H1 (cell line): ENCODE measurements at regions not wholly inside any gene's neighbourhood (a gene's known extent, or its start where the extent isn't known, plus 50 kb on each side); places are given as distances from the start of the nearest gene placed in this dataset.

Experiments used
- CTCF ChIA-PET: fragments of 300-600 bp; sonication (Branson Sonifier 250); formaldehyde crosslinking; loops from one replicate; lab custom pipeline; 2021; ENCODE audit not compliant: partially characterized antibody; lab: Charles Lee
- POLR2A ChIA-PET: fragments of 300-600 bp; sonication (Branson Sonifier 250); formaldehyde crosslinking; loops from one replicate; lab custom pipeline; 2021; ENCODE audit warnings: inconsistent platforms; ENCODE audit not compliant: partially characterized antibody; lab: Charles Lee
- DNase-seq, 2 experiments: peaks; one replicate each; pipeline versions ENCODE4 v3.0.0 to v3.0.0-alpha.2; 2010 to 2022; ENCODE audit warnings: low spot score in 2 of 2, low read depth in 1 of 2, mixed read lengths in 1 of 2
- FAIRE-seq: peaks from 2 replicates; lab custom pipeline; 2011; peaks lifted over from hg19 to GRCh38; lab: Jason Lieb, UNC
- H2AFZ ChIP-seq: 2 replicates; pipeline ENCODE4 v1.8.1; 2012; ENCODE audit warnings: low read length, inconsistent platforms
- H2AK5ac ChIP-seq: 2 replicates; pipeline ENCODE4 v1.6.1; 2013; ENCODE audit warnings: low read depth, low read length
- H2BK120ac ChIP-seq: replicated peaks from 2 replicates; pipeline ENCODE3; 2013; ENCODE audit warnings: low read depth, low read length, inconsistent platforms
- H2BK12ac ChIP-seq: 2 replicates; pipeline ENCODE4 v1.6.1; 2013; ENCODE audit warnings: low read depth, low read length
- H2BK15ac ChIP-seq: 2 replicates; pipeline ENCODE4 v1.6.1; 2013; ENCODE audit warnings: low read length
- H2BK20ac ChIP-seq: 2 replicates; pipeline ENCODE4 v1.6.1; 2013; ENCODE audit warnings: low read length
- H2BK5ac ChIP-seq: 2 replicates; pipeline ENCODE4 v1.6.1; 2013; ENCODE audit warnings: low read depth, low read length
- H3K14ac ChIP-seq: 2 replicates; pipeline ENCODE4 v1.6.1; 2013; ENCODE audit warnings: inconsistent platforms; ENCODE audit not compliant: insufficient read length
- H3K18ac ChIP-seq: 2 replicates; pipeline ENCODE4 v1.6.1; 2013; ENCODE audit warnings: low read length; ENCODE audit errors: extremely low read depth
- H3K23ac ChIP-seq: 2 replicates; pipeline ENCODE4 v1.6.1; 2013; ENCODE audit warnings: inconsistent platforms; ENCODE audit not compliant: insufficient read length
- H3K23me2 ChIP-seq: 2 replicates; pipeline ENCODE4 v1.6.1; 2013; ENCODE audit warnings: low read depth, low read length
- H3K27ac ChIP-seq: 2 replicates; pipeline ENCODE4 v1.6.1; 2011; ENCODE audit warnings: low read depth, low read length, inconsistent platforms
- H3K27me3 ChIP-seq, 4 experiments: replicated peaks in 1 of 4; 1 replicate in 1 of 4; 2 replicates in 3 of 4; pipeline versions ENCODE4 v1.6.1 to v1.8.1; 2011 to 2013; ENCODE audit warnings: low read length in 3 of 4, mild to moderate bottlenecking in 3 of 4, inconsistent platforms in 2 of 4, mixed read lengths in 2 of 4, moderate library complexity in 1 of 4; ENCODE audit not compliant: control insufficient read depth in 3 of 4, insufficient read depth in 3 of 4; ENCODE audit errors: extremely low read depth in 1 of 4
- H3K36me3 ChIP-seq, 4 experiments: 2 replicates each; pipeline versions ENCODE4 v1.6.1 to v1.8.1; 2011 to 2013; ENCODE audit warnings: mild to moderate bottlenecking in 4 of 4, low read length in 3 of 4, moderate library complexity in 2 of 4, control low read depth in 1 of 4, inconsistent platforms in 1 of 4; ENCODE audit not compliant: insufficient read depth in 4 of 4, control insufficient read depth in 2 of 4
- H3K4ac ChIP-seq: replicated peaks from 2 replicates; pipeline ENCODE3; 2013; ENCODE audit warnings: low read length, low read depth, mixed read lengths, inconsistent platforms; ENCODE audit not compliant: insufficient read length
- H3K4me1 ChIP-seq, 4 experiments: replicated peaks in 1 of 4; 1 replicate in 1 of 4; 2 replicates in 3 of 4; pipeline versions ENCODE4 v1.6.1 to v1.8.1; 2011 to 2013; ENCODE audit warnings: low read length in 3 of 4, inconsistent platforms in 2 of 4, mixed read lengths in 1 of 4; ENCODE audit not compliant: insufficient read depth in 4 of 4, control insufficient read depth in 3 of 4
- H3K4me2 ChIP-seq, 2 experiments: 2 replicates each; pipeline versions ENCODE4 v1.6.1 to v1.8.1; 2011 to 2013; ENCODE audit warnings: low read depth in 2 of 2, low read length in 2 of 2, control low read depth in 1 of 2, inconsistent platforms in 1 of 2, mild to moderate bottlenecking in 1 of 2; ENCODE audit not compliant: insufficient read depth in 1 of 2
- H3K4me3 ChIP-seq, 4 experiments: fragments of 200-600, 300-600 bp in 1 of 4; sonication (generic), shearing (Covaris generic), sonication (Bioruptor Twin) in 1 of 4; 2 replicates each; pipeline versions ENCODE4 v1.5.1 to v1.8.1; 2011 to 2016; ENCODE audit warnings: low read length in 4 of 4, low read depth in 3 of 4, control low read depth in 2 of 4, inconsistent platforms in 2 of 4, mild to moderate bottlenecking in 2 of 4, mixed read lengths in 1 of 4, moderate library complexity in 1 of 4; ENCODE audit not compliant: insufficient read depth in 2 of 4; ENCODE audit errors: extremely low read depth in 1 of 4
- H3K56ac ChIP-seq: replicated peaks from 2 replicates; pipeline ENCODE3; 2013; ENCODE audit warnings: low read depth, mild to moderate bottlenecking, mixed read lengths, low read length, inconsistent platforms; ENCODE audit not compliant: insufficient read length
- H3K79me1 ChIP-seq: 2 replicates; pipeline ENCODE4 v1.6.1; 2013; ENCODE audit warnings: low read depth, low read length, control low read depth
- H3K79me2 ChIP-seq, 2 experiments: 2 replicates each; pipeline versions ENCODE4 v1.6.1 to v1.8.1; 2012 to 2013; ENCODE audit warnings: low read length in 2 of 2, mild to moderate bottlenecking in 2 of 2, inconsistent platforms in 1 of 2; ENCODE audit not compliant: insufficient read depth in 2 of 2, control insufficient read depth in 1 of 2
- H3K9ac ChIP-seq, 4 experiments: replicated peaks in 1 of 4; 1 replicate in 1 of 4; 2 replicates in 3 of 4; pipeline versions ENCODE4 v1.6.1 to v1.8.1; 2011 to 2013; ENCODE audit warnings: low read depth in 3 of 4, low read length in 3 of 4, control low read depth in 2 of 4, mild to moderate bottlenecking in 2 of 4, moderate library complexity in 2 of 4, inconsistent platforms in 1 of 4; ENCODE audit errors: extremely low read depth in 1 of 4
- H3K9me3 ChIP-seq, 2 experiments: 2 replicates each; pipeline versions ENCODE4 v1.6.1 to v1.8.1; 2012 to 2013; ENCODE audit warnings: mild to moderate bottlenecking in 2 of 2, moderate library complexity in 2 of 2, control low read depth in 1 of 2, inconsistent platforms in 1 of 2, low read depth in 1 of 2, low read length in 1 of 2, mixed read lengths in 1 of 2; ENCODE audit not compliant: insufficient read depth in 2 of 2
- H4K20me1 ChIP-seq, 2 experiments: replicated peaks in 1 of 2; 2 replicates each; pipeline versions ENCODE3 to v1.8.1; 2011 to 2013; ENCODE audit warnings: inconsistent platforms in 2 of 2, low read length in 2 of 2, mild to moderate bottlenecking in 1 of 2; ENCODE audit not compliant: insufficient read depth in 2 of 2, control insufficient read depth in 1 of 2
- H4K5ac ChIP-seq: 2 replicates; pipeline ENCODE4 v1.6.1; 2013; ENCODE audit warnings: low read length, low read depth, mixed read lengths, inconsistent platforms; ENCODE audit not compliant: insufficient read length
- H4K8ac ChIP-seq: 2 replicates; pipeline ENCODE4 v1.8.0; 2013; ENCODE audit warnings: mild to moderate bottlenecking, moderate library complexity, low read length, inconsistent platforms; ENCODE audit not compliant: insufficient read depth; ENCODE audit errors: extremely low read depth
- H4K91ac ChIP-seq: replicated peaks from 2 replicates; pipeline ENCODE3; 2013; ENCODE audit warnings: low read length, mixed read lengths, inconsistent platforms; ENCODE audit not compliant: insufficient read length
- CEBPB ChIP-seq: IDR thresholded peaks from 2 replicates; pipeline ENCODE4 v1.6.1; 2012; ENCODE audit warnings: low read depth, low read length
- CREB1 ChIP-seq: IDR thresholded peaks from 2 replicates; pipeline ENCODE4 v1.6.1; 2012; ENCODE audit warnings: inconsistent platforms
- CTBP2 ChIP-seq: IDR thresholded peaks from 2 replicates; pipeline ENCODE4 v1.7.0; 2011; ENCODE audit warnings: borderline replicate concordance, mild to moderate bottlenecking, moderate library complexity, mixed read lengths, low read length; ENCODE audit not compliant: insufficient read depth, insufficient read length
- EP300 ChIP-seq, 2 experiments: IDR thresholded peaks; 1 replicate in 1 of 2; 2 replicates in 1 of 2; pipeline ENCODE4 v1.6.1; 2011 to 2012; ENCODE audit warnings: low read depth in 2 of 2, low read length in 2 of 2, mild to moderate bottlenecking in 2 of 2, borderline replicate concordance in 1 of 2, inconsistent platforms in 1 of 2, moderate library complexity in 1 of 2
- GTF2F1 ChIP-seq: IDR thresholded peaks from 2 replicates; pipeline ENCODE4 v1.6.1; 2012; ENCODE audit warnings: low read depth, low read length, improper control_type of control experiment, borderline replicate concordance
- HDAC6 ChIP-seq: IDR thresholded peaks from one replicate; pipeline ENCODE4 v1.7.1; 2012; ENCODE audit warnings: low read depth, mild to moderate bottlenecking, inconsistent platforms, low read length, moderate library complexity
- NRF1 ChIP-seq: IDR thresholded peaks from 2 replicates; pipeline ENCODE4 v1.6.1; 2011; ENCODE audit warnings: mild to moderate bottlenecking, low read depth, low read length, improper control_type of control experiment
- RBBP5 ChIP-seq: IDR thresholded peaks from 2 replicates; pipeline ENCODE4 v1.7.1; 2012; ENCODE audit warnings: low read depth, mild to moderate bottlenecking, inconsistent platforms, low read length, moderate library complexity, borderline replicate concordance
- RNF2 ChIP-seq: fragments of 200-900, 300-1000 bp; sonication (generic); IDR thresholded peaks from 2 replicates; pipeline ENCODE4 v1.7.1; 2016; ENCODE audit warnings: borderline replicate concordance, low read depth, mild to moderate bottlenecking, antibody characterized with exemption, low read length; ENCODE audit not compliant: poor library complexity, severe bottlenecking; ENCODE audit errors: missing control alignments
- SP2 ChIP-seq: IDR thresholded peaks from 2 replicates; pipeline ENCODE4 v1.6.1; 2012; ENCODE audit warnings: mild to moderate bottlenecking, low read length, inconsistent platforms
- SP4 ChIP-seq: IDR thresholded peaks from 2 replicates; pipeline ENCODE4 v1.6.1; 2012; ENCODE audit warnings: low read length, inconsistent platforms
- WGBS, 2 experiments: shearing (Covaris generic) in 1 of 2; methylation state at CpG; one replicate each; pipeline versions ENCODE4 v1.1.6 to v1.1.7; 2013 to 2015; ENCODE audit warnings: low lambda C conversion rate in 2 of 2, mixed read lengths in 2 of 2, inconsistent platforms in 1 of 2, low coverage in 1 of 2, missing lambda C conversion rate in 1 of 2; ENCODE audit not compliant: insufficient replicate concordance in 2 of 2, insufficient coverage in 1 of 2, insufficient read length in 1 of 2; ENCODE audit errors: extremely low coverage in 1 of 2, missing lambda C conversion rate in 1 of 2; 5-methylcytosine and 5-hydroxymethylcytosine counted together
- TF ChIP-seq, protein P1 (sequence below): IDR thresholded peaks from 2 replicates; pipeline ENCODE4 v1.6.1; 2012; ENCODE audit warnings: inconsistent platforms
- TF ChIP-seq, protein P2 (sequence below): IDR thresholded peaks from 2 replicates; pipeline ENCODE4 v1.6.1; 2012; ENCODE audit warnings: low read length, inconsistent platforms

DNA sequence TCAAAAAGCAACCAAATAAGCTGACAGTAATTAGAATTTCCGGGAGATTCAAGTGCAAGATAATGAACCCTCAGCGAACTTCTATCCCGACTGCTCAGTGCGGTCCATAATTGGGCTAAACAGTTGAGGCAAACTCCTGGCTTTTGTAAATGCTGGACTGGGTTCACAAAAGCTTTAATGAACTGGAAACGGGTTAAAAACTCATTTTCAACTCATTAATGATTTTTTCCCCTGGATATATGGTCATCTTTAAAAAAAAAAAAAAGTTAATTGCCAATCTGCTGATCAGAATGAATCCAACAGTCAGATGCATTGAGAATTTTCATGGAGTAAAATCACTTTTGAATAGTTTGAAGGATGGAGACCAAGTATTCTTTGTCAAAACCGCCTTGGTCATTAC is 79.5 kb upstream of the WWC1 start:
- CTCF ChIA-PET: interaction anchor here (1.2 to 13.7 kb wide), 4 partner anchors 8 to 104 kb away, joined by 3 to 192 read pairs (median 8); no protein-coding TSS in a partner anchor
- H2BK15ac ChIP-seq: no peak overlapping the region
- TF ChIP-seq SP2 (no peak), RBBP5 (no peak), GTF2F1 (no peak), RNF2 (no peak), CTBP2 (no peak), EP300 (IDR thresholded peaks at IDR 0.05; ENCODE audit: borderline replicate concordance in 1 of 2, low read depth in 2 of 2, low read length in 2 of 2) (no peak), CREB1 (no peak), NRF1 (no peak), CEBPB (no peak), HDAC6 (no peak), SP4 (no peak)
- TF ChIP-seq, protein P1, sequence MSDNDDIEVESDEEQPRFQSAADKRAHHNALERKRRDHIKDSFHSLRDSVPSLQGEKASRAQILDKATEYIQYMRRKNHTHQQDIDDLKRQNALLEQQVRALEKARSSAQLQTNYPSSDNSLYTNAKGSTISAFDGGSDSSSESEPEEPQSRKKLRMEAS: no peak
- TF ChIP-seq, protein P2, sequence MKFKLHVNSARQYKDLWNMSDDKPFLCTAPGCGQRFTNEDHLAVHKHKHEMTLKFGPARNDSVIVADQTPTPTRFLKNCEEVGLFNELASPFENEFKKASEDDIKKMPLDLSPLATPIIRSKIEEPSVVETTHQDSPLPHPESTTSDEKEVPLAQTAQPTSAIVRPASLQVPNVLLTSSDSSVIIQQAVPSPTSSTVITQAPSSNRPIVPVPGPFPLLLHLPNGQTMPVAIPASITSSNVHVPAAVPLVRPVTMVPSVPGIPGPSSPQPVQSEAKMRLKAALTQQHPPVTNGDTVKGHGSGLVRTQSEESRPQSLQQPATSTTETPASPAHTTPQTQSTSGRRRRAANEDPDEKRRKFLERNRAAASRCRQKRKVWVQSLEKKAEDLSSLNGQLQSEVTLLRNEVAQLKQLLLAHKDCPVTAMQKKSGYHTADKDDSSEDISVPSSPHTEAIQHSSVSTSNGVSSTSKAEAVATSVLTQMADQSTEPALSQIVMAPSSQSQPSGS: no peak

More for the DNA sequence above, 79.5 kb upstream of the WWC1 start:
- Histone ChIP-seq H3K14ac (no peak overlapping the region), H2AFZ (no peak overlapping the region), H3K79me1 (no peaks in the 10 kb centered on the region), H2AK5ac (no peak overlapping the region), H3K18ac (no peak overlapping the region), H3K56ac (no peak overlapping the region), H3K4me3 (no peak overlapping the region), H3K9me3 (no peaks in the 10 kb centered on the region), H4K5ac (no peak overlapping the region), H2BK20ac (no peak overlapping the region), H2BK5ac (no peak overlapping the region), H3K79me2 (no peaks in the 10 kb centered on the region), H4K20me1 (no peaks in the 10 kb centered on the region), H3K23ac (no peak overlapping the region), H4K91ac (no peak overlapping the region), H3K36me3 (no peaks in the 10 kb centered on the region), H3K27me3 (no peaks in the 10 kb centered on the region), H3K9ac (no peak overlapping the region), H3K27ac (no peak overlapping the region), H2BK120ac (no peak overlapping the region), H3K4ac (no peak overlapping the region), H3K4me1 (peaks cover 0 to 13% (median 12%) of the 10 kb centered on the region in 4 experiments; a peak in 5 of 7 replicates), H4K8ac (no peak overlapping the region), H2BK12ac (no peak overlapping the region), H3K23me2 (no peaks in the 10 kb centered on the region), H3K4me2 (no peak overlapping the region)
- WGBS, 2 experiments: 92% methylated on average over 6 of the region's 6 CpGs; no CpG with 5 or more reads in 1 of the 2 experiments
- FAIRE-seq (no peak), DNase-seq (no peak)
- POLR2A ChIA-PET: no interaction called here
